Caco-2 (cell line): ENCODE measurements at regions not wholly inside any gene's neighbourhood (a gene's known extent, or its start where the extent isn't known, plus 50 kb on each side); places are given as distances from the start of the nearest gene placed in this dataset.
"Not testable (repeated sequence)": the region's sequence is repeated elsewhere in the genome, so short reads cannot be mapped to it uniquely, and the experiment has no call there.

Source experiments
- BruUV-seq: library from RNA; stranded (reverse); fragments of 400-500 nt; replicated peaks from 2 replicates; lab custom pipeline; 2021; lab: Mats Ljungman, UMichigan
- CTCF ChIA-PET: fragments of 300-600 bp; sonication (Branson Sonifier 250); formaldehyde crosslinking; loops from one replicate; lab custom pipeline; 2022; ENCODE audit warnings: antibody characterized with exemption; lab: Charles Lee
- POLR2A ChIA-PET: fragments of 300-600 bp; sonication (Branson Sonifier 250); formaldehyde crosslinking; loops from one replicate; lab custom pipeline; 2022; ENCODE audit warnings: antibody characterized with exemption; lab: Charles Lee
- DNase-seq, 2 experiments: peaks; one replicate each; pipeline versions ENCODE4 v3.0.0 to v3.0.0-alpha.2; 2020 to 2022
- H3K27me3 ChIP-seq: replicated peaks from 2 replicates; pipeline ENCODE4 v1.6.0; 2011; ENCODE audit warnings: low read length; ENCODE audit not compliant: control insufficient read depth, insufficient read depth
- H3K36me3 ChIP-seq: 2 replicates; pipeline ENCODE4 v1.5.1; 2011; ENCODE audit warnings: low read length; ENCODE audit not compliant: control insufficient read depth, insufficient read depth
- H3K4me1 ChIP-seq: fragments of 250-450 bp; sonication (Bioruptor Pico); 2 replicates; pipeline ENCODE4 v1.5.1; 2020; ENCODE audit warnings: mild to moderate bottlenecking
- H3K4me3 ChIP-seq: 2 replicates; pipeline ENCODE4 v1.5.1; 2011; ENCODE audit warnings: low read depth, mild to moderate bottlenecking, control low read depth, low read length
- H3K9me3 ChIP-seq: fragments of 250-450 bp; sonication (Bioruptor Pico); 2 replicates; pipeline ENCODE4 v1.5.1; 2020; ENCODE audit warnings: mild to moderate bottlenecking, moderate library complexity
- H3K27ac Mint-ChIP-seq: one replicate; pipeline ENCODE4 v1.8.0; 2022; ENCODE audit warnings: mixed read lengths; ENCODE audit not compliant: unreplicated experiment
- H3K27me3 Mint-ChIP-seq: one replicate; pipeline ENCODE4 v1.8.0; 2022; ENCODE audit warnings: mixed read lengths; ENCODE audit not compliant: insufficient read depth, unreplicated experiment
- H3K36me3 Mint-ChIP-seq: one replicate; pipeline ENCODE4 v1.8.0; 2022; ENCODE audit warnings: mild to moderate bottlenecking, mixed read lengths; ENCODE audit not compliant: insufficient read depth, unreplicated experiment
- H3K4me1 Mint-ChIP-seq: one replicate; pipeline ENCODE4 v1.8.0; 2022; ENCODE audit warnings: low read depth, mixed read lengths; ENCODE audit not compliant: unreplicated experiment
- H3K4me3 Mint-ChIP-seq: one replicate; pipeline ENCODE4 v1.8.0; 2022; ENCODE audit warnings: mild to moderate bottlenecking, moderate library complexity, mixed read lengths; ENCODE audit not compliant: unreplicated experiment
- H3K9me3 Mint-ChIP-seq: one replicate; pipeline ENCODE4 v1.8.0; 2022; ENCODE audit warnings: mixed read lengths; ENCODE audit not compliant: unreplicated experiment
- CTCF ChIP-seq, 2 experiments: fragments of 200-600 bp in 1 of 2; IDR thresholded peaks; 1 replicate in 1 of 2; 2 replicates in 1 of 2; pipeline versions ENCODE4 v1.5.1 to v1.8.0; 2011 to 2022; ENCODE audit warnings: antibody characterized with exemption in 1 of 2, control low read depth in 1 of 2, inconsistent platforms in 1 of 2, low read depth in 1 of 2, low read length in 1 of 2, mild to moderate bottlenecking in 1 of 2, moderate library complexity in 1 of 2; ENCODE audit not compliant: insufficient read depth in 1 of 2, severe bottlenecking in 1 of 2, unreplicated experiment in 1 of 2
- intact Hi-C: fragments of 100-400 bp; cut with micrococcal nuclease; formaldehyde crosslinking; loops from one replicate; pipeline ENCODE4 v1.10.0; 2022; ENCODE audit not compliant: unreplicated experiment

DNA sequence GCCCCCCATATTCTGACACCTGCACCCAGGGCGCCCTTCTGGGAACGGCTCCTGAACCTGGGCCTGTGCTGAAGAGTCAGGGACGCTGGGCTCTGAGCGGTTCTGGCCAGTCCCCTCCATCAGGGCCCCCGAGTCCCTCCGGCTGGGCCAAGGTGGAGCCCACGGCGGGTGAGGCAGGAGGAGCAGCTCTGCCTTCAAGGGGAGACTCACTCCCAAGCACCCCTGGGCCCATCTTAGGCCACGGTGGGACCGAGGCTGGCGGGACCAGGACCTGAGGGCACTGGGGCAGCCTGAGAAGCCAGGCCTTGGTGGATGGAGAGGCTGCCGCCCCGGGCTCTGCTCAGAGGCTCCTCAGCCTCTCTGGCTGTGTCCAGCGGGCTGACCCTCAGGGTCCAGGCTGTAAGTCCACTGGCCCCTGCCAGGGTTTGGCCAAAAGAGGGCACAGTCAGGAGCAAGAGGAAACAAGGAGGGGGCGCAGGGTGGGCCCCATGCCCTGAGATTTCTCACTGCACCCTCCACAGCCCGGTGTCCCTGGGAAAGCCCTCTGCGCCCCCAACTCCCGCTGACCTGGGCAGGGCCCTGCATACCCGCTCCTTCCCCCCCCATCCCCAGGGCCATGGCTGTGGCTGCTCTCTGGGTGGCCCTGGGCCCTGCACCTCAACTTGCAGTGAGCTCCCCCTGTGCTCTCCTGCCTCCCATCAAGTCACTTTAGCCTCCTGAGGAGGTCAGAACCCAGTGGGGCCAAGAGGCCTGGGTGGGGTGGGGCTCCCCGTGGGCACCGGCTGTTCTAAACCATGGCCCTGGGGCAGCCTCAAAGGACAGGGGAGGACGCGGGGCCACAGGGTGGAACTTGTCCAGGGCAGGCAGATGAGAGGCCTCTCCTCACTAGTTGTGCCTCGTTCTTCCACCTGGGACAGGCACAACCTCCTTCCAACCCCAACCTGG lies 266.4 kb upstream of the SFSWAP start:
- CTCF ChIA-PET: no interaction called here

GRCh38 chr12:131445184-131445774 lies 265.6 kb upstream of the SFSWAP start:
- CTCF ChIA-PET: no interaction called here
- Mint-ChIP-seq H3K27me3 (peaks cover 18% of the 10 kb centered on the region), H3K36me3 (no peaks in the 10 kb centered on the region), H3K4me1 (no peaks in the 10 kb centered on the region), H3K9me3 (no peaks in the 10 kb centered on the region), H3K27ac (no peak overlapping the region), H3K4me3 (no peak overlapping the region)
- Histone ChIP-seq H3K9me3 (no peaks in the 10 kb centered on the region), H3K4me3 (no peak overlapping the region), H3K27me3 (no peaks in the 10 kb centered on the region), H3K36me3 (no peaks in the 10 kb centered on the region), H3K4me1 (no peaks in the 10 kb centered on the region)
- POLR2A ChIA-PET: no interaction called here
- intact Hi-C loops: no loop called here
- no peak for TF ChIP-seq CTCF (IDR thresholded peaks at IDR 0.05; ENCODE audit: insufficient read depth in 1 of 2, low read depth in 1 of 2, low read length in 1 of 2, severe bottlenecking in 1 of 2, unreplicated experiment in 1 of 2)
- no TSS peak for BruUV-seq
- DNase-seq: no peak

More for the DNA sequence above, 266.4 kb upstream of the SFSWAP start:
- no peaks in the 10 kb centered on the region for H3K36me3 Mint-ChIP-seq
- no peak for DNase-seq
- POLR2A ChIA-PET: no interaction called here
- no TSS peak for BruUV-seq
- H3K27me3 Mint-ChIP-seq: peaks cover 18% of the 10 kb centered on the region
- intact Hi-C loops: no loop called here
- no peak overlapping the region for H3K27ac Mint-ChIP-seq
- no peaks in the 10 kb centered on the region for H3K4me1 ChIP-seq
- H3K4me3 Mint-ChIP-seq: no peak overlapping the region
- no peak overlapping the region for H3K4me3 ChIP-seq
- no peaks in the 10 kb centered on the region for H3K9me3 Mint-ChIP-seq
- no peaks in the 10 kb centered on the region for H3K27me3 ChIP-seq
- H3K36me3 ChIP-seq: no peaks in the 10 kb centered on the region
- no peaks in the 10 kb centered on the region for H3K4me1 Mint-ChIP-seq
- no peak for TF ChIP-seq CTCF (IDR thresholded peaks at IDR 0.05; ENCODE audit: insufficient read depth in 1 of 2, low read depth in 1 of 2, low read length in 1 of 2, severe bottlenecking in 1 of 2, unreplicated experiment in 1 of 2)
- no peaks in the 10 kb centered on the region for H3K9me3 ChIP-seq

DNA sequence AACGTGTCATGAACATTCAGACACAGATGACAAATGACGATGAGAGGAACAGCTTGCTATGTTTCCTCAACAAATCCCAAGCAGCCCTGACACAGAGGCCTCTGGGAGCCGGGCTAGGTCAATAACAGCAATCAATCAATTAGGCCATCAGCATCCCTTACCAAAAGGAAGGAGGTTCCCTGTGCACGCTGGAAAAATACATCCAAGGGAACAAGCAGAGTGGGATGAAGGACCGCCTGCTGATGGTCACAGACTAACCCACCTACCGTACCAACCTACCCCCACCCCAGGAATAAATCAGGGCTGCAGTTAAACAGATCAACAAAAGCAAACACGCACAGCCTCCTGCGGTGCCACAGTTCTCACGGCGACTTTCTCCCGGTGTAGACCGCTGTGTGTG lies 265.1 kb upstream of the SFSWAP start:
- BruUV-seq: no TSS peak
- no peak overlapping the region for H3K4me3 Mint-ChIP-seq
- ChIA-PET CTCF (no interaction called here), POLR2A (no interaction called here)
- Histone ChIP-seq H3K27me3 (no peaks in the 10 kb centered on the region), H3K4me1 (no peaks in the 10 kb centered on the region), H3K36me3 (no peaks in the 10 kb centered on the region), H3K4me3 (no peak overlapping the region), H3K9me3 (no peaks in the 10 kb centered on the region)
- peaks cover 18% of the 10 kb centered on the region for H3K27me3 Mint-ChIP-seq
- no peaks in the 10 kb centered on the region for H3K36me3 Mint-ChIP-seq
- no peaks in the 10 kb centered on the region for H3K9me3 Mint-ChIP-seq
- TF ChIP-seq CTCF (IDR thresholded peaks at IDR 0.05; ENCODE audit: insufficient read depth in 1 of 2, low read depth in 1 of 2, low read length in 1 of 2, severe bottlenecking in 1 of 2, unreplicated experiment in 1 of 2): no peak
- no peak overlapping the region for H3K27ac Mint-ChIP-seq
- no peaks in the 10 kb centered on the region for H3K4me1 Mint-ChIP-seq
- intact Hi-C loops: no loop called here
- no peak for DNase-seq

GRCh38 chr12:131447636-131448035 lies 263.3 kb upstream of the SFSWAP start:
- CTCF ChIA-PET, H3K4me3 Mint-ChIP-seq, H3K27me3 ChIP-seq, intact Hi-C loops, H3K4me1 ChIP-seq, DNase-seq, H3K9me3 ChIP-seq, H3K36me3 ChIP-seq, H3K27ac Mint-ChIP-seq, POLR2A ChIA-PET, H3K9me3 Mint-ChIP-seq, H3K4me1 Mint-ChIP-seq, H3K36me3 Mint-ChIP-seq, BruUV-seq, H3K4me3 ChIP-seq: not testable (repeated sequence)
- peaks cover 16% of the 10 kb centered on the region for H3K27me3 Mint-ChIP-seq
